SK-N-SH (cell line): ENCODE measurements at regions not wholly inside any gene's neighbourhood (a gene's known extent, or its start where the extent isn't known, plus 50 kb on each side); places are given as distances from the start of the nearest gene placed in this dataset.

ENCODE experiments used
- CTCF ChIA-PET: fragments of 300-600, 350-600 bp; formaldehyde crosslinking; extraction: SDS; loops from one replicate; lab custom pipeline; 2021; lab: Yijun Ruan, JAX
- POLR2A ChIA-PET: fragments of 350-600 bp; sonication (Branson Sonifier 250); formaldehyde crosslinking; extraction: SDS; loops from one replicate; lab custom pipeline; 2020; ENCODE audit warnings: antibody characterized with exemption, inconsistent platforms; lab: Yijun Ruan, JAX
- DNase-seq: peaks from one replicate; pipeline ENCODE4 v3.0.0; 2012
- H2AFZ ChIP-seq: fragments of 200-600 bp; sonication (generic); 2 replicates; pipeline ENCODE4 v1.8.1; 2016; ENCODE audit warnings: antibody characterized with exemption, mild to moderate bottlenecking, low read depth
- H3F3A ChIP-seq: fragments of 200-600 bp; sonication (generic); replicated peaks from 2 replicates; pipeline ENCODE3; 2016; ENCODE audit warnings: antibody characterized with exemption, mild to moderate bottlenecking; ENCODE audit not compliant: insufficient read depth
- H3K27ac ChIP-seq, 2 experiments: fragments of 200-500 bp in 1 of 2; fragments of 200-600 bp in 1 of 2; sonication (Bioruptor generic) in 1 of 2; sonication (generic), shearing (Covaris generic) in 1 of 2; 2 replicates each; pipeline versions ENCODE4 v1.5.1 to v1.6.1; 2014 to 2016; ENCODE audit warnings: low read depth in 2 of 2, inconsistent platforms in 1 of 2, low read length in 1 of 2, mild to moderate bottlenecking in 1 of 2, mixed read lengths in 1 of 2
- H3K27me3 ChIP-seq: fragments of 200-600 bp; sonication (generic), shearing (Covaris generic); 2 replicates; pipeline ENCODE4 v1.6.1; 2016; ENCODE audit warnings: mixed run types; ENCODE audit not compliant: insufficient read depth
- H3K36me3 ChIP-seq, 2 experiments: fragments of 200-500 bp in 1 of 2; fragments of 200-600 bp in 1 of 2; sonication (Bioruptor generic) in 1 of 2; sonication (generic) in 1 of 2; replicated peaks in 1 of 2; 2 replicates each; pipeline versions ENCODE3 to v1.5.1; 2014 to 2016; ENCODE audit warnings: low read length in 1 of 2, mild to moderate bottlenecking in 1 of 2; ENCODE audit not compliant: insufficient read depth in 2 of 2, control insufficient read depth in 1 of 2
- H3K4me1 ChIP-seq, 2 experiments: fragments of 200-500 bp in 1 of 2; fragments of 200-600 bp in 1 of 2; sonication (Bioruptor generic) in 1 of 2; sonication (generic), shearing (Covaris generic) in 1 of 2; 2 replicates each; pipeline versions ENCODE4 v1.5.1 to v1.6.1; 2014 to 2016; ENCODE audit warnings: low read depth in 1 of 2, low read length in 1 of 2, mixed run types in 1 of 2; ENCODE audit not compliant: insufficient read depth in 2 of 2, control insufficient read depth in 1 of 2
- H3K4me2 ChIP-seq: fragments of 200-600 bp; sonication (generic), shearing (Covaris generic); 2 replicates; pipeline ENCODE4 v1.6.1; 2017; ENCODE audit warnings: mixed run types
- H3K4me3 ChIP-seq, 2 experiments: fragments of 200-500 bp in 1 of 2; fragments of 200-600 bp in 1 of 2; sonication (Bioruptor generic) in 1 of 2; sonication (generic), shearing (Covaris generic) in 1 of 2; 2 replicates each; pipeline versions ENCODE4 v1.5.1 to v1.8.1; 2014 to 2016; ENCODE audit warnings: low read depth in 2 of 2, inconsistent platforms in 1 of 2, low read length in 1 of 2, mild to moderate bottlenecking in 1 of 2, mixed read lengths in 1 of 2, moderate library complexity in 1 of 2
- H3K79me2 ChIP-seq: fragments of 200-600 bp; sonication (generic); 2 replicates; pipeline ENCODE4 v1.8.1; 2017; ENCODE audit warnings: mild to moderate bottlenecking; ENCODE audit not compliant: insufficient read depth
- H3K9ac ChIP-seq: fragments of 200-600 bp; sonication (generic); 2 replicates; pipeline ENCODE4 v1.6.1; 2017; ENCODE audit warnings: mixed run types
- H3K9me2 ChIP-seq: fragments of 200-600 bp; sonication (generic); 2 replicates; pipeline ENCODE4 v1.6.1; 2017; ENCODE audit warnings: mixed run types
- H3K9me3 ChIP-seq: fragments of 200-600 bp; sonication (generic); 2 replicates; pipeline ENCODE4 v1.6.1; 2017; ENCODE audit warnings: mixed run types, mild to moderate bottlenecking, moderate library complexity
- H4K20me1 ChIP-seq: fragments of 200-600 bp; sonication (generic); 2 replicates; pipeline ENCODE4 v1.6.1; 2017; ENCODE audit warnings: mild to moderate bottlenecking, mixed run types; ENCODE audit not compliant: insufficient read depth
- CTCF ChIP-seq: fragments of 200-600 bp; sonication (generic); IDR thresholded peaks from 2 replicates; pipeline ENCODE4 v1.6.1; 2017; ENCODE audit warnings: antibody characterized with exemption, mild to moderate bottlenecking, moderate library complexity
- ELF1 ChIP-seq: IDR thresholded peaks from 2 replicates; pipeline ENCODE4 v1.4.0; 2012
- EP300 ChIP-seq, 2 experiments: IDR thresholded peaks; 2 replicates each; pipeline versions ENCODE4 v1.4.0 to v1.6.1; 2012; ENCODE audit warnings: borderline replicate concordance in 1 of 2, low read depth in 1 of 2, low read length in 1 of 2
- FOSL2 ChIP-seq: IDR thresholded peaks from 2 replicates; pipeline ENCODE4 v1.4.0; 2012; ENCODE audit warnings: low read depth, mild to moderate bottlenecking, moderate library complexity, borderline replicate concordance
- FOXJ3 ChIP-seq: sonication (generic); formaldehyde crosslinking; IDR thresholded peaks from 2 replicates; pipeline ENCODE4 v1.5.1; 2020; ENCODE audit warnings: mild to moderate bottlenecking, missing genetic modification reagents
- GABPA ChIP-seq: IDR thresholded peaks from 2 replicates; pipeline ENCODE4 v1.4.0; 2012; ENCODE audit warnings: low read depth, mild to moderate bottlenecking
- GATA2 ChIP-seq: sonication (generic); formaldehyde crosslinking; IDR thresholded peaks from 2 replicates; pipeline ENCODE4 v1.5.0; 2020; ENCODE audit warnings: mild to moderate bottlenecking, missing genetic modification reagents
- JUND ChIP-seq: IDR thresholded peaks from 2 replicates; pipeline ENCODE4 v1.4.0; 2012
- MAX ChIP-seq: IDR thresholded peaks from 2 replicates; pipeline ENCODE4 v1.4.0; 2012; ENCODE audit warnings: low read depth
- MEF2A ChIP-seq: IDR thresholded peaks from 2 replicates; pipeline ENCODE4 v1.4.0; 2012; ENCODE audit warnings: low read depth, borderline replicate concordance
- RAD21 ChIP-seq: IDR thresholded peaks from 2 replicates; pipeline ENCODE4 v1.6.1; 2012; ENCODE audit warnings: mild to moderate bottlenecking, low read length
- REST ChIP-seq: IDR thresholded peaks from 2 replicates; pipeline ENCODE4 v1.6.1; 2012; ENCODE audit warnings: mild to moderate bottlenecking, low read depth, low read length, moderate library complexity
- SMC3 ChIP-seq: IDR thresholded peaks from 2 replicates; pipeline ENCODE4 v1.6.1; 2012; ENCODE audit warnings: low read depth, low read length, improper control_type of control experiment
- TEAD4 ChIP-seq: IDR thresholded peaks from 2 replicates; pipeline ENCODE4 v1.4.0; 2012; ENCODE audit warnings: mild to moderate bottlenecking, borderline replicate concordance; ENCODE audit not compliant: insufficient read depth
- ZBTB33 ChIP-seq: IDR thresholded peaks from 2 replicates; pipeline ENCODE4 v1.4.0; 2012; ENCODE audit warnings: low read depth, borderline replicate concordance
- WGBS: methylation state at CpG from one replicate; pipeline ENCODE4 v1.1.6; 2017; ENCODE audit warnings: low lambda C conversion rate; 5-methylcytosine and 5-hydroxymethylcytosine counted together

GRCh38 chr1:30414086-30414850, 309.1 kb downstream of the MATN1 start:
- Histone ChIP-seq H3K79me2 (no peaks in the 10 kb centered on the region), H3K4me2 (no peak overlapping the region), H3K9me2 (no peaks in the 10 kb centered on the region), H2AFZ (no peak overlapping the region), H3F3A (no peaks in the 10 kb centered on the region), H4K20me1 (no peaks in the 10 kb centered on the region), H3K36me3 (no peaks in the 10 kb centered on the region), H3K9ac (no peak overlapping the region), H3K27ac (no peak overlapping the region), H3K9me3 (no peaks in the 10 kb centered on the region), H3K4me1 (no peaks in the 10 kb centered on the region; a peak in 1 of 4 replicates), H3K27me3 (no peaks in the 10 kb centered on the region), H3K4me3 (no peak overlapping the region)
- DNase-seq = no peak
- TF ChIP-seq GABPA (no peak), TEAD4 (no peak), FOSL2 (no peak), ELF1 (no peak), CTCF (no peak), SMC3 (no peak), JUND (no peak), EP300 (IDR thresholded peaks at IDR 0.05; ENCODE audit: borderline replicate concordance in 1 of 2, low read depth in 1 of 2, low read length in 1 of 2) (no peak), REST (no peak), RAD21 (no peak), GATA2 (CRISPR knock-in tag) (no peak), FOXJ3 (CRISPR knock-in tag) (no peak), ZBTB33 (no peak), MEF2A (no peak), MAX (no peak)
- ChIA-PET CTCF (interaction anchor here (1.0 to 3.2 kb wide), 4 partner anchors 7 to 294 kb away, joined by 3 to 12 read pairs (median 4); no protein-coding TSS in a partner anchor), POLR2A (no interaction called here)
- WGBS = 37% methylated on average over 13 of the region's 14 CpGs
